Medulla oblongata (tissue), 1 donor: ENCODE measurements at regions not wholly inside any gene's neighbourhood (a gene's known extent, or its start where the extent isn't known, plus 50 kb on each side); places are given as distances from the start of the nearest gene placed in this dataset.

ENCODE experiments used
- DNase-seq: peaks from one replicate; pipeline ENCODE4 v3.0.0-alpha.2; 2015; ENCODE audit errors: extremely low spot score

GRCh38 chr10:88023676-88024075, 160.3 kb downstream of the PTEN start:
- DNase-seq: no peak

- DNase-seq: no peak
Measured at GRCh38 chr10:88026031-88026430, 162.6 kb downstream of the PTEN start.

- DNase-seq: peak; percentile 70
Measured at GRCh38 chr10:88027570-88027969, 164.1 kb downstream of the PTEN start.

- no peak for DNase-seq
Measured at GRCh38 chr10:88028072-88028471, 164.6 kb downstream of the PTEN start.

GRCh38 chr10:88028654-88029053, 165.2 kb downstream of the PTEN start:
- DNase-seq: no peak

- DNase-seq: no peak
Measured at GRCh38 chr10:88032566-88032965, 169.1 kb downstream of the PTEN start.

- DNase-seq: no peak
Measured at GRCh38 chr10:88033385-88033784, 170.0 kb downstream of the PTEN start.

- DNase-seq: no peak
Measured at GRCh38 chr10:88033793-88034192, 170.4 kb downstream of the PTEN start.

GRCh38 chr10:88036126-88036525, 172.7 kb downstream of the PTEN start:
- no peak for DNase-seq

- DNase-seq: no peak
Measured at GRCh38 chr10:88037623-88038022, 174.2 kb downstream of the PTEN start.

GRCh38 chr10:88038268-88038667, 174.8 kb downstream of the PTEN start:
- no peak for DNase-seq

- DNase-seq: no peak
Measured at GRCh38 chr10:88039496-88040200, 176.2 kb downstream of the PTEN start.

GRCh38 chr10:88041243-88042159, 178.1 kb downstream of the PTEN start:
- no peak for DNase-seq

- no peak for DNase-seq
Measured at GRCh38 chr10:88042160-88043100, 179.0 kb downstream of the PTEN start.

GRCh38 chr10:88045096-88045495, 181.7 kb downstream of the PTEN start:
- DNase-seq: no peak

GRCh38 chr10:88045656-88046415, 182.4 kb downstream of the PTEN start:
- DNase-seq: peak; percentile 58

GRCh38 chr10:88047579-88047978, 184.2 kb downstream of the PTEN start:
- DNase-seq: no peak

- no peak for DNase-seq
Measured at GRCh38 chr10:88048312-88048711, 184.9 kb downstream of the PTEN start.

GRCh38 chr10:88049204-88049603, 185.8 kb downstream of the PTEN start:
- DNase-seq: no peak

- no peak for DNase-seq
Measured at GRCh38 chr10:88057720-88058119, 194.3 kb downstream of the PTEN start.

GRCh38 chr10:88058750-88059149, 195.3 kb downstream of the PTEN start:
- no peak for DNase-seq
